Astrocyte of the spinal cord (primary cell): ENCODE measurements at regions not wholly inside any gene's neighbourhood (a gene's known extent, or its start where the extent isn't known, plus 50 kb on each side); places are given as distances from the start of the nearest gene placed in this dataset.

Experiments used
- DNase-seq: peaks from one replicate; pipeline ENCODE4 v3.0.0; 2011; ENCODE audit warnings: low read depth, low spot score
- H3K4me3 ChIP-seq: 2 replicates; pipeline ENCODE4 v1.5.1; 2011; ENCODE audit warnings: low read depth, mild to moderate bottlenecking, low read length, moderate library complexity
- in situ Hi-C: cut with HindIII; loops from 2 replicates; pipeline ENCODE4 v1.10.0; 2017; ENCODE audit warnings: low sequenced_read_pairs
- TF ChIP-seq, protein P1 (sequence below): IDR thresholded peaks from 2 replicates; pipeline ENCODE4 v1.5.1; 2012; ENCODE audit warnings: low read depth, mild to moderate bottlenecking, low read length, inconsistent platforms

DNA sequence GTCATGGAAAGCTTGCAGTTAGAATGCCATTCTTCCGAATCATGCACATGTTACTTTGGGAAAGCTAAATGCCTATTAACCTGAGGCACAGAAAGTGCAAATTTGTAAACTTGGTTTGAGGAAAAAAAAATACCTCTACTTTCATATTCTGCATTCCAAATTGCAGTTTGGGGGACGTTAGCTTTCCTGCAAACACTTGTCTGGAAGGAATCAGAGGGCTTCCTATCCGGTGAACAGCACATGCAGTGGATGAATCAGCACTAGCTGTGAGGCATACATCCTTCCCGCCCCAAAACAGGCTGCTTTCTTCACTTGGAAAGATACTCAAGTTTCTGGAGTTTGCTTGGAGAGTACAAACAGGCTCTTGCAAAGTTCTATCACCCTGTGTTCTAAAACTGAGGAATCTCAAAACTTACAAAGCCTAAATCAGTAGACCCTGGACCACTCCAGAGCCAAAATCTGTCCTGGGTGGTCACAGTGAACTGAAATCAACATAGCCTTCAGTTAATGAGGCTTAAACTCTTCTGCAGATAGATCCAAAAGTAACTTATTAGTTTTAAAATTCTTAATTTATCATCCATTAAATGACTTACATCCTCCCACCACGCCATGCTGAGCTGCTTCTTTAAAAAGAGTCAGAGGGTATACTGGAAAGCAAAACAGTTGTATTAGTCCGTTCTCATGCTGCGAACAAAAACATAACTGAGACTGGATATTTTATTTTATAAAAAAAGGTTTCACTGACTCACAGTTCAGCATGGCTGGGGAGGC, 802.3 kb upstream of the ARGLU1 start:
- TF ChIP-seq, protein P1, sequence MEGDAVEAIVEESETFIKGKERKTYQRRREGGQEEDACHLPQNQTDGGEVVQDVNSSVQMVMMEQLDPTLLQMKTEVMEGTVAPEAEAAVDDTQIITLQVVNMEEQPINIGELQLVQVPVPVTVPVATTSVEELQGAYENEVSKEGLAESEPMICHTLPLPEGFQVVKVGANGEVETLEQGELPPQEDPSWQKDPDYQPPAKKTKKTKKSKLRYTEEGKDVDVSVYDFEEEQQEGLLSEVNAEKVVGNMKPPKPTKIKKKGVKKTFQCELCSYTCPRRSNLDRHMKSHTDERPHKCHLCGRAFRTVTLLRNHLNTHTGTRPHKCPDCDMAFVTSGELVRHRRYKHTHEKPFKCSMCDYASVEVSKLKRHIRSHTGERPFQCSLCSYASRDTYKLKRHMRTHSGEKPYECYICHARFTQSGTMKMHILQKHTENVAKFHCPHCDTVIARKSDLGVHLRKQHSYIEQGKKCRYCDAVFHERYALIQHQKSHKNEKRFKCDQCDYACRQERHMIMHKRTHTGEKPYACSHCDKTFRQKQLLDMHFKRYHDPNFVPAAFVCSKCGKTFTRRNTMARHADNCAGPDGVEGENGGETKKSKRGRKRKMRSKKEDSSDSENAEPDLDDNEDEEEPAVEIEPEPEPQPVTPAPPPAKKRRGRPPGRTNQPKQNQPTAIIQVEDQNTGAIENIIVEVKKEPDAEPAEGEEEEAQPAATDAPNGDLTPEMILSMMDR, result no peak
- in situ Hi-C loops, result no loop called here
- DNase-seq, result peak; percentile 80
- H3K4me3 ChIP-seq, result no peak overlapping the region

DNA sequence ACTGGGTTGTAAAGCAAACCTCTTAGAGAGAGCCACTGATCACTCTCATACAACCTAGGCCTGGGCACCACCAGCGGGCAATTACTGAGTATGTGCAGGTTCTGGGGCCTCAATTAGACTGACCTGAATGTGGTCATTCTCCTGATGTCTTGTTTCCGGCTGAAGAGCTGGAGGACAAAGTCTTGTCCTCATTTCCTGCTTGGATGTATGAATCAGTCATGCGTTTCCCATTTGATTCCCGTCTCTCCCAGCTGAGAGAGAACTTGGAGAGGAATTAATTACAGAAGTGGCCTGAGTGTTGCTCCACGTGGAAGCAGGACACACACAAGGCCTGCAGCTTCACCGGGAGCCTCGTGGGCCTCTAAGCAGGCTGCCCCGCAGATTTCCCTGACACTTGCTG, 799.3 kb upstream of the ARGLU1 start:
- TF ChIP-seq, protein P1, result no peak
- in situ Hi-C loops, result no loop called here
- no peak for DNase-seq
- no peak overlapping the region for H3K4me3 ChIP-seq

DNA sequence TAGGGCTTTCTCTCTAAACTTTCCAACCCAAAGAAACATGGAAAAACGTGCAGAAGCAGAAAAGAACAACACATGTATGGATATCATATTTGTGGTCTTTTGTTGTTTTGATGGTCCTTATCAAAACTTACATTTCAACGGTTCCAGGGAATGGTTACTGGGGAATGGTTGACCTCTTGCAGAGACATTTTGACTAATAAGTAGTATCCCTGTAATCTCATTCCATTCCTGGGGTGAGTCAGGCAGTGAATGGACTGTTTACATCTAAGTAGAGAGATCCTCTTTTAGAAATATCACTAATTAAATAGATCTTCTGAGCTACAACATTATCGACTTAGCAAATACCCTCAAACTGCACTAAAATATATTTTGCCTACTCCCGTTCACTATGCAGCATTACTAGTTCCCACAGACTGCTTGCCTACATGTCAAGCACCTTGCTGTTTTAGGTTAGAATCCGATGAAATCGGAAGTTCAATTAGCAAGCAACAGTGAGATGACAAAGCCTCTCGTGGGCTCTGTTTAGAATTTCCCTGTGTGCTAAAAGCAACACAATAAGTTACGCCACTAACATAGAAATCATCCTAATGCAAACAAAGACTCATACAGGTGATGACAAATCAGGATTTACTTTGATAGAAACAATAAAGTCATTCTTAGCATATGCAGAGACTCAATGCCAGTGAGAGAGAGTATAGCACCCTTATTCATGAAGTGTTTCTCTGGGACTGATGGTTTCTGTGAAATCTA, 797.7 kb upstream of the ARGLU1 start:
- DNase-seq, result peak; percentile 39
- TF ChIP-seq, protein P1, result no peak
- in situ Hi-C loops, result no loop called here
- H3K4me3 ChIP-seq, result no peak overlapping the region

DNA sequence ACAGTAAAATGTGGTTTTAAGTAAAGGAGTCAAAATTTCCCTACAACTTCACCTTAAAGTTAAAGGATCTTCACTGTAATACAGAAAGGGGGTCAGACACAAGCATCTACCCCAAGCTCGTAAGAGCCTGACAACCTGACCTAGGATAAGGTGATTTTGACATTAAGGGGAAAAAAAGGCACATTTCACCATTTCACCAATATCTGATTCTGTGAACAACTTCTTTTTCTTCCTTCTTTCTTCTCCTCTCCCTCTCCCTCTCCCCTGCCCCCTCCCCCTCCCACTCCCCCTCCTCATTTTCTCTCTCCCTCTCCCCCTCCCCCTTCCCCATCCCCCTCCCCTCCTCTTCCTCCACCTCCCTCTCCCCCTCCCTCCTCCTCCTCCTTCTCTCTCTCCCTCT, 796.7 kb upstream of the ARGLU1 start:
- TF ChIP-seq, protein P1, result no peak
- in situ Hi-C loops, result no loop called here
- no peak for DNase-seq
- H3K4me3 ChIP-seq, result no peak overlapping the region

DNA sequence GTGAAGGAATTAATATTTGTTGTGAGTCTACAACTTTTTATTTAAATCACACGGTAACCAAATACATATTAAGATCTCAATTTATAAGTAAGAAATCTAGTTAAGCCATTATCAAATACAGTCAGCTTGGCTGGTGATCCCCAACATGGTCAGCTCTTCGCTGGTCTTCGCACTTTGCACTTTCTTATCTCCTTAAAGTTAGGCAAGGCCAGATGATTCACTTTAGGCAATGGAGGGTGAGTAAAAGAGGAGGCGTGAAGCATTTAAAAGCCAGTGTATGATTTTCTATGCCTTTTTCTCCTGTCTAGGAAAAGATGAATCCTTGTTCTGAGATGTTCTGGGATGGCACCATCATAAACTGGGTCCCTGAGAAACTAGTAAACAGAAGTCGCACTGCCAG, 793.7 kb upstream of the ARGLU1 start:
- TF ChIP-seq, protein P1, result no peak
- in situ Hi-C loops, result no loop called here
- H3K4me3 ChIP-seq, result no peak overlapping the region
- no peak for DNase-seq

DNA sequence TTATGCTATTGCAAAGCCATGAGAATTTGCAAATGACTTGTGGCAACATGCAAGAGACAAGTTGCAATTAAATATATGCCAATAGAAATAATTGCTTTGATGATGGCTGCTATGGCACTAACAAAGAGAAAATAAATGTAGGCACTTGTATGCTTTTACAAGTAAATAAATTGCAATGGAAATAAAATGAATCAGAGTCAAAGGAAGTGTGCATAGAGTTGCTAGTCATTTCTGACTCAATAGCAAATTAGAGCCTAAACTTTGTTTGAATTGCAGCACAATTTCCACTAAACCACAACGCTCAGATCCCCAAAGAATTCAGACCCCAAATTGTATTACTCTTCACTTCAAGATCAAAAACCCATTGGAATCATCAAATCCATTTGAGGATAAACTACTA, 792.1 kb upstream of the ARGLU1 start:
- TF ChIP-seq, protein P1, result no peak
- no peak overlapping the region for H3K4me3 ChIP-seq
- in situ Hi-C loops, result no loop called here
- DNase-seq, result no peak
